PFSK-1 (cell line): ENCODE measurements at regions not wholly inside any gene's neighbourhood (a gene's known extent, or its start where the extent isn't known, plus 50 kb on each side); places are given as distances from the start of the nearest gene placed in this dataset.

Source experiments
- POLR2AphosphoS5 ChIP-seq: IDR thresholded peaks from 2 replicates; pipeline ENCODE4 v1.6.1; 2012; ENCODE audit warnings: low read depth, mild to moderate bottlenecking, control low read depth, low read length, moderate library complexity
- REST ChIP-seq, 2 experiments: IDR thresholded peaks; 2 replicates each; pipeline versions ENCODE4 v1.6.1 to v1.8.0; 2011 to 2012; ENCODE audit warnings: low read depth in 2 of 2, low read length in 2 of 2, control low read depth in 1 of 2, inconsistent platforms in 1 of 2, mild to moderate bottlenecking in 1 of 2, moderate library complexity in 1 of 2; ENCODE audit not compliant: insufficient read depth in 1 of 2
- SIN3A ChIP-seq: IDR thresholded peaks from 2 replicates; pipeline ENCODE4 v1.6.1; 2012; ENCODE audit warnings: mild to moderate bottlenecking, low read length, moderate library complexity, borderline replicate concordance; ENCODE audit not compliant: insufficient read depth
- TAF1 ChIP-seq: IDR thresholded peaks from 2 replicates; pipeline ENCODE4 v1.6.1; 2012; ENCODE audit warnings: low read length, control low read depth, borderline replicate concordance; ENCODE audit not compliant: insufficient read depth

- no peak for TF ChIP-seq TAF1
- no peak for TF ChIP-seq POLR2AphosphoS5
- TF ChIP-seq REST (IDR thresholded peaks at IDR 0.05; ENCODE audit: insufficient read depth in 1 of 2, low read depth in 2 of 2, low read length in 2 of 2): no peak
- no peak for TF ChIP-seq SIN3A
These were observed 601.2 kb downstream of the PYDC2 start for GRCh38 chr3:192062186-192062585.
